ENCODE measurements at regions not wholly inside any gene's neighbourhood (a gene's known extent, or its start where the extent isn't known, plus 50 kb on each side); places are given as distances from the start of the nearest gene placed in this dataset.

DNA sequence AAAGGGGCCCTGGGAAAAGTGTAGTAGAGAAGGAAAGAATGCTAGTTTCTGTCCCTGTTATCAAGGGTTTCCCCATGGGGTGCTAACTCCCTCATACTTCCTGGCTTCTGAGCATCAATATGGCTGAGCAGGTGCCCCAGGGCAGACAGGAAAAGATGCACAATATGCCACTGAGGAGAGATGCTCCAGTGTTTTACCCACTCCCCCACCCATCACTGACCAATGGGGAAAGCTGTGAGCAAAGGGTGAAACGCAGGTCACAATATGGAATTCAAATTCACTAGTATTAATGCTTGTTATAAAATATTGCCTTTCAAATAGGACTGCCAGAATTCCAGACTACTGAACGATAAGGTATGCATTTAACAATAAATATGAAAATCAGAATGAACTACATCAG lies 187.5 kb upstream of the CTNNB1 start:
- no peaks in the 10 kb centered on the region for H3K4me1 ChIP-seq (ENCODE audit: insufficient read depth, low read length)
- H3K79me2 ChIP-seq (ENCODE audit: insufficient read depth, low read length) = no peaks in the 10 kb centered on the region
- no peak overlapping the region for H3K9ac ChIP-seq (ENCODE audit: low read depth, low read length)
- peaks cover 5% of the 10 kb centered on the region for H3K9me3 ChIP-seq (ENCODE audit: insufficient read depth, low read length, severe bottlenecking)
- H3K27ac ChIP-seq (ENCODE audit: low read length) = no peak overlapping the region
- no peaks in the 10 kb centered on the region for H3K36me3 ChIP-seq (ENCODE audit: insufficient read depth, low read length)
- TF ChIP-seq EZH2 (IDR thresholded peaks at IDR 0.05; ENCODE audit: borderline replicate concordance, low read depth, low read length, severe bottlenecking) = no peak
- TF ChIP-seq, protein P1, sequence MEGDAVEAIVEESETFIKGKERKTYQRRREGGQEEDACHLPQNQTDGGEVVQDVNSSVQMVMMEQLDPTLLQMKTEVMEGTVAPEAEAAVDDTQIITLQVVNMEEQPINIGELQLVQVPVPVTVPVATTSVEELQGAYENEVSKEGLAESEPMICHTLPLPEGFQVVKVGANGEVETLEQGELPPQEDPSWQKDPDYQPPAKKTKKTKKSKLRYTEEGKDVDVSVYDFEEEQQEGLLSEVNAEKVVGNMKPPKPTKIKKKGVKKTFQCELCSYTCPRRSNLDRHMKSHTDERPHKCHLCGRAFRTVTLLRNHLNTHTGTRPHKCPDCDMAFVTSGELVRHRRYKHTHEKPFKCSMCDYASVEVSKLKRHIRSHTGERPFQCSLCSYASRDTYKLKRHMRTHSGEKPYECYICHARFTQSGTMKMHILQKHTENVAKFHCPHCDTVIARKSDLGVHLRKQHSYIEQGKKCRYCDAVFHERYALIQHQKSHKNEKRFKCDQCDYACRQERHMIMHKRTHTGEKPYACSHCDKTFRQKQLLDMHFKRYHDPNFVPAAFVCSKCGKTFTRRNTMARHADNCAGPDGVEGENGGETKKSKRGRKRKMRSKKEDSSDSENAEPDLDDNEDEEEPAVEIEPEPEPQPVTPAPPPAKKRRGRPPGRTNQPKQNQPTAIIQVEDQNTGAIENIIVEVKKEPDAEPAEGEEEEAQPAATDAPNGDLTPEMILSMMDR (IDR thresholded peaks at IDR 0.05; ENCODE audit: borderline replicate concordance, extremely low read depth, low read length, poor library complexity, severe bottlenecking) = no peak
- no peaks in the 10 kb centered on the region for H3K27me3 ChIP-seq (ENCODE audit: insufficient read depth, low read length, poor library complexity)
- DNase-seq = no peak
- H3K4me2 ChIP-seq (ENCODE audit: insufficient read depth, low read length) = no peak overlapping the region
- no peak overlapping the region for H2AFZ ChIP-seq (ENCODE audit: low read depth, low read length)
- no peaks in the 10 kb centered on the region for H4K20me1 ChIP-seq (ENCODE audit: insufficient read depth, low read length)
- no peak overlapping the region for H3K4me3 ChIP-seq (ENCODE audit: low read depth in 1 of 2, low read length in 2 of 2)
- no peak for ATAC-seq (ENCODE audit: insufficient read depth, low read depth)

DNA sequence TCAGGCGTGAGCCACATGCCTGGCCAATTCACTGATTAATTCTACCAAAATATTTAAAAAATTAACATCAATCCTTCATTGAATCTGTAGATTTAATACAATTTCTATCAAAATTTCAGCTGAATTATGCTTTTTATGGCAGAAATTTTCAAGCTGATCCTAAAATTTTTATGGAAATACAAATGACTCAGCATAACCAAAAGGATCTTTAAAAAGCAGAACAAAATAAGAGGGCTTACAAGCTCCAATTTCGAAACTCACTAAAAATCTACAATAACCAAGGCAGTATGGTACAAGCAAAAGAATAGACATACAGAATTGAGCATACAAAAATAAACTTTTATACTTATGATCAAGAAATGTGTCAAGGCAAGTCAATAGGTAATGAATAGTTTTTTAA lies 180.4 kb upstream of the CTNNB1 start:
- no peak overlapping the region for H3K9ac ChIP-seq (ENCODE audit: low read depth, low read length)
- no peak overlapping the region for H3K4me3 ChIP-seq (ENCODE audit: low read depth in 1 of 2, low read length in 2 of 2)
- no peak overlapping the region for H3K27ac ChIP-seq (ENCODE audit: low read length)
- H4K20me1 ChIP-seq (ENCODE audit: insufficient read depth, low read length) = no peaks in the 10 kb centered on the region
- no peak for TF ChIP-seq EZH2 (IDR thresholded peaks at IDR 0.05; ENCODE audit: borderline replicate concordance, low read depth, low read length, severe bottlenecking)
- TF ChIP-seq, protein P1 (IDR thresholded peaks at IDR 0.05; ENCODE audit: borderline replicate concordance, extremely low read depth, low read length, poor library complexity, severe bottlenecking) = no peak
- no peaks in the 10 kb centered on the region for H3K9me3 ChIP-seq (ENCODE audit: insufficient read depth, low read length, severe bottlenecking)
- no peaks in the 10 kb centered on the region for H3K79me2 ChIP-seq (ENCODE audit: insufficient read depth, low read length)
- H3K4me2 ChIP-seq (ENCODE audit: insufficient read depth, low read length) = no peak overlapping the region
- no peaks in the 10 kb centered on the region for H3K27me3 ChIP-seq (ENCODE audit: insufficient read depth, low read length, poor library complexity)
- H3K36me3 ChIP-seq (ENCODE audit: insufficient read depth, low read length) = no peaks in the 10 kb centered on the region
- no peak for DNase-seq
- no peaks in the 10 kb centered on the region for H3K4me1 ChIP-seq (ENCODE audit: insufficient read depth, low read length)
- no peak for ATAC-seq (ENCODE audit: insufficient read depth, low read depth)
- H2AFZ ChIP-seq (ENCODE audit: low read depth, low read length) = no peak overlapping the region

DNA sequence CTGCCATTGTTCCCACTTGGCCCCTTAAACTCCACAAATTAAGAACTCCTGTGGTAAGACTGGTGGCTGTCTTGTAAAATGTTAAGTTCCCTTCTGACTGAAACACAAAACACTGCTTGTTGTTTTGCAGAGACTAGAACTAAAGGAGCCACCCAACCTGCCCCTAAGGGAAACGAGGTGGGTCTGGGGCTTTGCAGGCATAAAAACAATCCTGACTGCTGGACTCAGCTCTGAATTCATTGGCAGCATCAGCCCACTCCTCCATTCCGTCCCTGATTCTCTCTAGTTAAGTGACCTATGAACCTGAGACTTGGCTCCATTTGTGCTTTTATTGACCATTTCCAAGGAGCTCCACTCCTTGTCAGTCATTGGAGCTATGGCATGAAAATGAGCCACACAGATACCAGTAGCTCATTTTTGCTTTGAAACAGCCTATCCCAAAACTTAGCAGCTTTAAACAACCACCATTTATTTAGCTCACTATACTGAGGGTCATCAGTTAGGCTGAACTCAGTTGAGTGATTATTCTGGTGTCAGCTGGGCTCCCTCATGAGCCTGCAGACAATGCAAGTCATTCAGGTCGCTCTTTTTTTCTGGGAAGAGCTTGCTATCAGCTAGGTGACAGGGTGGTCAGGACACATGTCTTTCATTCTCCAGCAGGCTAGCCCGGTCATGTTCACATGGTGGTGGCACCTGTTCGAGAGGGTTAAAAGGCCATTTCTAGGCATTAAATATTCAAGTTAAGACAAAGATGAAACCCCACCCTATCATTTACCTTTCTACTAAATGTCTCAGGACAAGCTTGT lies 175.1 kb upstream of the CTNNB1 start:
- TF ChIP-seq, protein P1 (IDR thresholded peaks at IDR 0.05; ENCODE audit: borderline replicate concordance, extremely low read depth, low read length, poor library complexity, severe bottlenecking) = no peak
- no peak for TF ChIP-seq EZH2 (IDR thresholded peaks at IDR 0.05; ENCODE audit: borderline replicate concordance, low read depth, low read length, severe bottlenecking)
- Histone ChIP-seq H3K4me2 (ENCODE audit: insufficient read depth, low read length) (no peak overlapping the region), H3K4me3 (ENCODE audit: low read depth in 1 of 2, low read length in 2 of 2) (no peak overlapping the region), H3K36me3 (ENCODE audit: insufficient read depth, low read length) (no peaks in the 10 kb centered on the region), H3K27me3 (ENCODE audit: insufficient read depth, low read length, poor library complexity) (no peaks in the 10 kb centered on the region), H3K79me2 (ENCODE audit: insufficient read depth, low read length) (no peaks in the 10 kb centered on the region), H3K9ac (ENCODE audit: low read depth, low read length) (no peak overlapping the region), H4K20me1 (ENCODE audit: insufficient read depth, low read length) (no peaks in the 10 kb centered on the region), H2AFZ (ENCODE audit: low read depth, low read length) (no peak overlapping the region), H3K27ac (ENCODE audit: low read length) (no peak overlapping the region), H3K9me3 (ENCODE audit: insufficient read depth, low read length, severe bottlenecking) (no peaks in the 10 kb centered on the region), H3K4me1 (ENCODE audit: insufficient read depth, low read length) (no peaks in the 10 kb centered on the region)
- ATAC-seq (ENCODE audit: insufficient read depth, low read depth) (no peak), DNase-seq (no peak)

All from DND-41 (cell line).